Stimulated activated CD8-positive, alpha-beta memory T cell treated with anti-CD3 and anti-CD28 coated beads, Interleukin-15, amount 100 ng/mL, for 24 hours (primary cell): ENCODE measurements at regions not wholly inside any gene's neighbourhood (a gene's known extent, or its start where the extent isn't known, plus 50 kb on each side); places are given as distances from the start of the nearest gene placed in this dataset.
"Not testable (repeated sequence)": the region's sequence is repeated elsewhere in the genome, so short reads cannot be mapped to it uniquely, and the experiment has no call there.

Experiments
- DNase-seq: peaks from one replicate; pipeline ENCODE4 v3.0.0-alpha.2; 2020; ENCODE audit warnings: low read depth

- DNase-seq = no peak
Measured at GRCh38 chr1:55539652-55540512, 324.7 kb upstream of the USP24 start.

GRCh38 chr1:55538428-55538827 is 323.3 kb upstream of the USP24 start:
- no peak for DNase-seq

GRCh38 chr1:55536545-55536865 is 321.3 kb upstream of the USP24 start:
- no peak for DNase-seq

DNA sequence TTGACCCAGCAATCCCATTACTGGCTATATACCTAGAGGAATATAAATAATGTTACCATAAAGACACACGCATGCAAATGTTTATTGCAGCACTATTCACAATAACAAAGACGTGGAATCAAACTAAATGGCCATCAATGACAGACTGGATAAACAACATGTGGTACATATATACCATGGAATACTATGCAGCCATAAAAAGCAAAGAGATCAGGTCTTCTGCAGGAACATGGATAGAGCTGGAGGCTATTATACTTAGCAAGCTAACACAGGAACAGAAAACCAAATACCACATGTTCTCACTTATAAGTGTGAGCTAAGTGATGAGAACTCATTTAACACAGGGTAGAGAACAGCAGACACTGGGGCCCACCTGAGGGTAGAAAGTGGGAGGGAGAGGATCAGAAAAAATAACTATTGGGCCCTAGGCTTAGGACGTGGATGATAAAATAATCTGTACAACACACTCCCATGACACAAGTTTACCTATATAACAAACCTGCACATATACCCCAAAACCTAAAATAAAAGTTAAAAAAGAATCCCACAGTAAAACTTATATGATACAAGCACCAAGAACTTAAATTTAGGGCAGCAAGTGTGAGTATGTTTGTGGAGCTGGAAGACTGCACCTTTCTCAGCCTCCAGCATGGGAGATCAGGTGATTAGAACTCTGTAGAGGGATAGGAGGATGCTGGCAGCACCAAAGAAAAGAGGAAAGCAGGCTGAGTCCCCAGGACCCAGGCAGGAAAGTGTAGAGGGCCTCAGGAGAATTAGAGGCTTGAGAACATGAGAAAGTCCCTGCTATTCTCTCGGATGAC is 320.8 kb upstream of the USP24 start:
- DNase-seq = no peak

DNA sequence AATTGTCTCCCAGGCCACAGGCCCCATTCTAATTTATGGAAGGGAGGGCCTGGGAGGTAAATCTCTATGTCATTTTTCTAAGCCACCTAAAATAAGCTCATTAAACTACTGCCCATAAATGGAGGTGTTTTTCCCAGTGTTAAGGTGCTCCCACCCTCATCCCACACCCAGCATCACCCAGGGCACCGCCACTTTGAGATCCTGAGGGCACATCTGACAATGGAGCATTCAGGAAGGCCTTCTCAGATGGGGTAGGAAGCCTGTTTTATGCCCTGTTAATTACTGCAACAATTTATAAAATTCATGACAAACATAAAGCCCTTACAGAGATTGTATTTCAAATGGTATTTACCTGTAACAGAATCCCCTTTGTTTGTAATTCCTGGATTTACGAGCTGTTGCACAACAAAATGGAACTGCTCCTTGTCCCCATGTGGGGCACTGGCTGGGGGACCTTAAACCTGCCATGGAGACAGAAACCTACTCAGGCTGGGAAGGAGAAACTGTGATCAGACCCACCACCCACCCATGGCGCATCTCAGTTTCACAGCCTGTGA is 319.5 kb upstream of the USP24 start:
- no peak for DNase-seq

- DNase-seq = no peak
Measured at GRCh38 chr1:55531644-55532043, 316.5 kb upstream of the USP24 start.

DNA sequence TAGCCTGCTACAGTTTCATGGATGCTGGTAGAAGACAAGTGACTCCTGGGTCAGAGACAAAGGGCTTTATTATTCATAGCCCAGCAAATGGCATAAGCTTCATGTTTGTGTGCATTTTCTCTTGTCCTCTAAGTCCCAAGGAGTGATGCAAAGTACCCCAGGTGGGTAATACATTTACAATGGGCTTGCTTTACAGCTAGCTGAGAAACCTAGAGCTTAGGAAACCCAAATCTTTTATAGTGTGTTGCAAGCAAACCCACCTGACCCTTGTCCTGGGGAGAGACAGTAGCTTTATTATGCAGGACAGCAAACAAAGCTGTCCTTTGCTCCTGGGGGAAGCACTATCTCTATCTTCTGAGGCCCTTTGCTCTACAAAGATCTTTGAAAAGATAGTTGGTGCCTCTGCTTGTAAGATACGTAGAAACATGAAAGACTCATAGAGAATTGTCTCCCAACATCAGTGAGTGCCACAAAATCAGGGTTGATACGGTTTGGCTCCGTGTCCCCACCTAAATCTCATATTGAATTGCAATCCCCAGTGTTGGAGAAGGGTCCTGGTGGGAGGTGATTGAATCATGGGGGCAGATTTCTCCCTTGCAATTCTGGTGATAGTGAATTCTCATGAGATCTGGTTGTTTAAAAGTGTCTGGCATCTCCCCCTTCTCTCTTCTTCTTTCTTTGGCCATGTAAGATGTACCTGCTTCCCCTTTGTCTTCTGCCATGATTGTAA is 315.8 kb upstream of the USP24 start:
- no peak for DNase-seq

DNA sequence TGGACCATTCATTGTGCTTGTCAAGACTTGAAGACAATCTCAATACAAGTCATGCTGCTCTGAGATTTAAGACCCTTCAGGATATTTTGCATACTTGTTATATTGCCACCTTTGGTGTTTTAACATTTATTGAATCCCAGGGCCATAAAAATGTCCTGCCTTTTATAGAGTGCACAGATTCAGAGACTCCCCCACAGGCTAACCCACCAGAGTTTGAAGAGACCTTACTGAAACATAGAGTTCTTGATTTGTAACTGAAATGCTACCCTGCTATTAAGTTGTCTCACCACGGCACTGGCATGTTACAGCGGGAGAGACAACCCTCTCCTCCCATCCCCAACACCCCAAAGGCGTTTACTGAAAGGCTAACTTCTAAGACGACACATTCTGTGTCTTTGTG is 313.9 kb upstream of the USP24 start:
- no peak for DNase-seq

DNA sequence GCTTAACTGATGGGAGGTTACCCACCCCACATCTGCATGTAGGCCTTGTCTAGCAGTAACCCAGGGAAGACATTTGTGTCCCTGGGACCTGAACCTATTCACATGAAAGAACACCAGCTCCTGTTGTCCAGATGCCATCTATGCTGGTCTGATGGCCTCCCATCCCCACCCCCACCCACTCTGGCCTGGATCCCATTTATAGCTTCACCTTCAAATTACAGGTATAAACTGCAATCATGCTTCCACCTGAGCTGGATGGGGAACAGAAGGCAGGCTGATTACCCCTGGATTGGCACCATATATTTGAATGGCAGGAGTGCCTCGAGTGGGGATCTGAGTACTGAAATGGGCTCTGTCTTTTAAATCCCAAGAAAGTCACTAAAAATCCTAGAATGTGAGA is 312.7 kb upstream of the USP24 start:
- no peak for DNase-seq

- no peak for DNase-seq
Measured at GRCh38 chr1:55526716-55527115, 311.6 kb upstream of the USP24 start.

DNA sequence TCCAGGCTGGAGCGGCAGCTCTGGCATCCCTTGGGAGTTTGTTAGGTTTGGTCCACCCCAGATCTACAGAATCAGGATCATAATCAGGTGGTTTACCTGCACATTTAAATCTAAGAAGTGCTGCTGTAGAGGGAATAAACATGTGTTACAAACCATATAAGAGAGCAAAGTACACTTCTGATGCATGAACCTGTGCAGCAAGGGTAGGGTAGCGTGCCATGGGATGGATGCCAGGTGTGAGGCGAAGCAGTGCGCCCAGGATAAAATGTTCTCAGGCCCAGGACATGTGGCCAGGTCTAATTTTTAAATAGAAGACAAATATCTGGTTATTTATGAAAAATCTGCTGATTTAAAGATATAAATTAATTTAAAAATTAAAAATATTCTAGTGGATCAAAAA is 308.8 kb upstream of the USP24 start:
- no peak for DNase-seq

DNA sequence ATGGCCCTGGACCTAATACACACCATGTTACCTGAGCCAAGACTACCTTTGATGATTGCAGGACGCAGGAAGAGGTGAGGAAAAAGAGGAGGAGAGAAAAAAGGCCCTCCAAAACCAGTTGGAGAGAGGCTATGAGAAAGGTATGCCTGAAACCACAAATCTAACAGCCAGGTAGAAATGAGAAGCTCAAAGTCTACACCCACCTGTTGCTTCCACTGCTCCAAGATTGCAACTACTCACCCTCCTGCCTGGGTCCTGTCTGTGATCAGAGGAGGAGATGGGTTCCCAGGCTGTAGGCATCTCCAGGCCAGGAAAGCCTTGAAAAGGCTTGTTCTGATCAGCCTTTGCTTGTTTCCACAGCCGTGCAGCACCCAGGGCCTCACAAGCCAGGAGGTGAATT is 307.8 kb upstream of the USP24 start:
- no peak for DNase-seq

DNA sequence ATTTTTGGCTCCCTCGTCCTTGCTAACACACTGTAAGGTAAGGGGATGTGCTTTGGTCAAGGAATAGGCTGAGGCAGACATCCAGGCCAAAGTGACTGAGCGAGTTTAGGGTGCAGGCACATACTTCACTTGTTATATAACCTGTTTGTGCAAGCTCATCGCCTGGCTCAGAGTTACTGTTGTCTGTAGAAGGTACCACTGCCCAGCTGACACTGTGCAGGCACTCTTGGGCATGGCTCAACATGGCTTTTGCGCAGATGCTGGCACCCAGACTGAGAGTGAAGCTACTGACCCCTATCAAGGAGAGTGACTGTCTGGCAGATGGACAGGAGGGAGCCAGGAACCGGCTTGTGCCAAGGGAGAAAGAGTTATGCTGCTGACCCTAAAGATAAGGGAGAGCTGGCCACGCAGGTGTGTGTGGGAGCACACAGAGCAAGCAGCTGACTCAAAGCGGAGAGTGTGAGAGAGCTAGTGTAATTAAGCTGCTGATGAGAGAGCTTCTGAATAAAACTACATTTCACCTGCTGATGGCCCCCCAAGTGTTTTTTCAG is 307.3 kb upstream of the USP24 start:
- no peak for DNase-seq

- no peak for DNase-seq
Measured at GRCh38 chr1:55520861-55521260, 305.7 kb upstream of the USP24 start.

DNA sequence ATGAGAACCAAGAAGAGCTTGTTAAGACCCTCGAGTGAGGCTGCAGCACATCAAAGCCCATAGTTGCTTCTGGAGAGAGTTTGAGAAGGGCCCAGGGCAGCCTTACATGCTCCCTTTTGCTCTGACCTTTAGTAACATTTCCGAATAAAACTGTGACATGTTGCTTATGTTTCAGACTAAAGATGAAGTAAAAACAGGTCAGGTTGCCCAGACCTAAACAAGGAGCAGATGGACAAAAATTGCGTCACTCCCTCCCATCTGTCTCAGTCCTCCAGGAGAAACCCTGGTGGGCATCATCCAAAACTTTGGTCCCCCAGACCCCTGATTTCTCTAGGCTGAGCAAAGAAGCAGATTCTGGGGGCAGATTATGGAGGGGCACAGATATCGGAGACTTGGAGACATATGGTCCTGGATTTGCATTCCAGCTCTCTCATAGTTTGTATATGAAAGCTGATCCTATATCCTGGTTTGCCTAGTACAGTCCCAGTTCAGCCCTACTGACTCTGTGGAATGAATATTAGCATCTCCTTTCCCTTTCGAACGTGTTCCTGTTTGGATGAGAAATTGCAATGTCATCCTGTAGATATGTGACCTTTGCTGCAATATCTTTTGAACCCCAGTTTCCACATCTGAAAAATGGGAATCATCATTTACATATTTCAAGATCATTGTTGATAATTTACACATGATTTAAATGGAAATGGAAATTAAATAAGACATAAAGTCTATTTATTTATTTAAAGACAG is 304.9 kb upstream of the USP24 start:
- no peak for DNase-seq

GRCh38 chr1:55519276-55519675 is 304.1 kb upstream of the USP24 start:
- no peak for DNase-seq

DNA sequence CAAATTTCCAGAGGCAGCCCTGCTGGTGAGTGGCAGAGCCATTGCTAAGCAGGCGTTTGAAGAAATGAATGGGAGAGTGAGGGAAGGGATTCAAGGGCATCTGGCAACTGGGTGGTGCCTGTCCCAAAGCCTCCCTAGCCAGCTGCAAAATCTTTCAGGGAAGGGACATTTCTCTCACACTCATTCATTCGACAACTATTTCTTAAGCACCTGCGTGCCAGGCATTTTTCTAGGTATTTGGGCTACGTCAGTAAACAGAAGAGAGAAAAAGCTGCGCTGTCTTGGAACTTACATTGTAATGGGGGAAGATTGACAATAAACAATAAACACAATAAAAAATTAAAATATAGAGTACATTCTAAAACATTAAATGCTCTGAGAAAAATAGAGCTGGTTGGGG is 301.9 kb upstream of the USP24 start:
- DNase-seq = no peak

- DNase-seq = not testable (repeated sequence)
Measured at GRCh38 chr1:55514571-55514970, 299.4 kb upstream of the USP24 start.

GRCh38 chr1:55512466-55512865 is 297.3 kb upstream of the USP24 start:
- DNase-seq = no peak

GRCh38 chr1:55507578-55507931 is 292.4 kb upstream of the USP24 start:
- no peak for DNase-seq

DNA sequence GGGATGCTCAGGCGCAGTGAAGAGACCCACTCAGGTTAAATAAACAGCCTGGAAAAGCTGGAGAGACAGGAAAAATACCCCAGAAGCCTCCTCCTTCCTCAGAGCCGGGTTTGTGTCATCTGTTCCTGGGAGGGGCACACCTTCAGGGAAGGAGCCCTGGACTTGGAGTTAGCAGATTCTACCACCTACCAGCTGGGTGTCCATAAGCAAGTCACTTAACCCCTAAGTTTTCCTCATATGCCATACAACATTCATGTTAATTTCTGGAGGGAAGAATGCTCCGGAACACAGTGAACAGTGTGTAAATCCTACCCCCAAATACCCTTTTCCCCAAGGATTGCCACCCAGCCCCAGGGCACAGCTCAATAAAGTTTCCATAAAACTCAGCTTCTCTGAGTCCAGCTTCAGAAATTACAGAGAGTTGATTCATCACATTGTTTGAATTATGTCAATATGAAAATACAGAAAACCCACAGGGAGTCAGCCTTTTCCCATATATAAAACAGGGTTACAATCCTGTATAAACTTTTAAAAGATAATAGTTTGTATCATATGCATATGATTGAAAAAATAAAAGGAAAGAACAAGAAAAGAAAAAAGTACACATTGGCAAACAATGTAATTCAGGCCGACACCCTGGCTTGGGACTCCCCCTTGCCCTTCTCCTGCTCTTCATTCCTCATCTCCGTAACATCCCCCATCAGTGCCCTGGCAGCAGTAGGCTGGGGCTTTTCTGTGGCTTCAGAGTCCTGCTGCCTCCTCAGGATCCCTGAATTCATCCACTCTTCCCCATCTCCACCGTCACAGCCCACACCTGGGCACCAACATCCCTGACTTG is 291.8 kb upstream of the USP24 start:
- no peak for DNase-seq
